ENCODE measurements at regions not wholly inside any gene's neighbourhood (a gene's known extent, or its start where the extent isn't known, plus 50 kb on each side); places are given as distances from the start of the nearest gene placed in this dataset.

GRCh38 chr3:19093084-19093483 lies 55.2 kb upstream of the KCNH8 start:
- DNase-seq (ENCODE audit: low read depth in 2 of 2): no peak

- DNase-seq (ENCODE audit: low read depth in 2 of 2): no peak
Observed at GRCh38 chr3:19077388-19077787, 70.9 kb upstream of the KCNH8 start.

- DNase-seq (ENCODE audit: low read depth in 2 of 2): no peak
Observed at GRCh38 chr3:19075037-19075436, 73.3 kb upstream of the KCNH8 start.

- no peak for DNase-seq (ENCODE audit: low read depth in 2 of 2)
Observed at GRCh38 chr3:19074257-19074900, 73.9 kb upstream of the KCNH8 start.

GRCh38 chr3:19073341-19074105 lies 74.8 kb upstream of the KCNH8 start:
- no peak for DNase-seq (ENCODE audit: low read depth in 2 of 2)

GRCh38 chr3:19070325-19070724 lies 78.0 kb upstream of the KCNH8 start:
- no peak for DNase-seq (ENCODE audit: low read depth in 2 of 2)

GRCh38 chr3:19065027-19065426 lies 83.3 kb upstream of the KCNH8 start:
- DNase-seq (ENCODE audit: low read depth in 2 of 2): no peak

- no peak for DNase-seq (ENCODE audit: low read depth in 2 of 2)
Observed at GRCh38 chr3:19063936-19064335, 84.4 kb upstream of the KCNH8 start.

GRCh38 chr3:19060404-19060803 lies 87.9 kb upstream of the KCNH8 start:
- no peak for DNase-seq (ENCODE audit: low read depth in 2 of 2)

- no peak for DNase-seq (ENCODE audit: low read depth in 2 of 2)
Observed at GRCh38 chr3:19052874-19053273, 95.4 kb upstream of the KCNH8 start.

GRCh38 chr3:19046440-19046839 lies 101.9 kb upstream of the KCNH8 start:
- no peak for DNase-seq (ENCODE audit: low read depth in 2 of 2)

- no peak for DNase-seq (ENCODE audit: low read depth in 2 of 2)
Observed at GRCh38 chr3:19030522-19030839, 117.8 kb upstream of the KCNH8 start.

- DNase-seq (ENCODE audit: low read depth in 2 of 2): no peak
Observed at GRCh38 chr3:19029837-19030521, 118.3 kb upstream of the KCNH8 start.

GRCh38 chr3:19025441-19025840 lies 122.9 kb upstream of the KCNH8 start:
- DNase-seq (ENCODE audit: low read depth in 2 of 2): no peak

- DNase-seq (ENCODE audit: low read depth in 2 of 2): no peak
Observed at GRCh38 chr3:19022546-19022945, 125.8 kb upstream of the KCNH8 start.

GRCh38 chr3:19016851-19017250 lies 131.5 kb upstream of the KCNH8 start:
- no peak for DNase-seq (ENCODE audit: low read depth in 2 of 2)

- DNase-seq (ENCODE audit: low read depth in 2 of 2): no peak
Observed at GRCh38 chr3:19013879-19014278, 134.4 kb upstream of the KCNH8 start.

GRCh38 chr3:19012846-19013245 lies 135.5 kb upstream of the KCNH8 start:
- no peak for DNase-seq (ENCODE audit: low read depth in 2 of 2)

GRCh38 chr3:19002606-19003005 lies 145.7 kb upstream of the KCNH8 start:
- DNase-seq (ENCODE audit: low read depth in 2 of 2): no peak

GRCh38 chr3:18998069-18998468 lies 150.2 kb upstream of the KCNH8 start:
- DNase-seq (ENCODE audit: low read depth in 2 of 2): no peak

- DNase-seq (ENCODE audit: low read depth in 2 of 2): no peak
Observed at GRCh38 chr3:18992709-18993108, 155.6 kb upstream of the KCNH8 start.

GRCh38 chr3:18989237-18989795 lies 159.0 kb upstream of the KCNH8 start:
- no peak for DNase-seq (ENCODE audit: low read depth in 2 of 2)

Measured in fibroblast of skin of left quadriceps (primary cell).